Right lobe of liver (tissue), 6 donors: ENCODE measurements at regions not wholly inside any gene's neighbourhood (a gene's known extent, or its start where the extent isn't known, plus 50 kb on each side); places are given as distances from the start of the nearest gene placed in this dataset.

Experiments used
- ATAC-seq, 4 donors: fragments of 200-7000 bp; cut with Tn5 transposase; one replicate each; pipeline ENCODE4 v1.9.1; 2020; ENCODE audit warnings: mild to moderate bottlenecking in 4 of 4, moderate library complexity in 4 of 4
- DNase-seq, 3 donors: peaks; one replicate each; pipeline ENCODE4 v3.0.0-alpha.2; 2020
- H3K27ac ChIP-seq, 3 donors: fragments of 200-600 bp; one replicate each; pipeline ENCODE4 v1.8.0; 2022
- H3K27me3 ChIP-seq, 2 donors: fragments of 200-600 bp; one replicate each; pipeline ENCODE4 v1.8.0; 2022
- H3K36me3 ChIP-seq, 4 donors: fragments of 200-600 bp; sonication (generic) in 1 of 4; one replicate each; pipeline versions ENCODE4 v1.5.1 to v1.8.0; 2017 to 2022; ENCODE audit warnings: control low read depth in 1 of 4
- H3K4me1 ChIP-seq, 4 donors: fragments of 200-600 bp; sonication (generic) in 1 of 4; one replicate each; pipeline versions ENCODE4 v1.5.1 to v1.8.0; 2017 to 2022; ENCODE audit warnings: control low read depth in 1 of 4
- H3K4me3 ChIP-seq, 3 donors: fragments of 200-600 bp; one replicate each; pipeline ENCODE4 v1.8.0; 2022
- H3K9me3 ChIP-seq, 4 donors: fragments of 200-600 bp; sonication (generic) in 1 of 4; one replicate each; pipeline versions ENCODE4 v1.5.1 to v1.8.0; 2017 to 2022; ENCODE audit warnings: control low read depth in 1 of 4
- CTCF ChIP-seq, 4 donors: fragments of 200-600 bp in 3 of 4; fragments of 450-650 bp in 1 of 4; IDR thresholded peaks; one replicate each; pipeline versions ENCODE4 v1.5.1 to v1.8.0; 2016 to 2022; ENCODE audit warnings: antibody characterized with exemption in 4 of 4, mild to moderate bottlenecking in 2 of 4
- POLR2A ChIP-seq: fragments of 450-650 bp; IDR thresholded peaks from one replicate; pipeline ENCODE4 v1.6.1; 2017; ENCODE audit warnings: antibody characterized with exemption, mild to moderate bottlenecking
- WGBS: methylation state at CpG from one replicate; pipeline ENCODE4 v1.1.6; 2018; ENCODE audit warnings: low coverage, low lambda C conversion rate; ENCODE audit not compliant: insufficient coverage; ENCODE audit errors: missing lambda C conversion rate; 5-methylcytosine and 5-hydroxymethylcytosine counted together
- intact Hi-C, 2 donors: fragments of 100-400 bp; cut with DNase I; formaldehyde crosslinking; loops; one replicate each; pipeline versions ENCODE4 v1.11.2 to v1.14.1; 2022
- donor health status: DM: no; HTN: yes; CAD: no.
- donor health status: DM: no; HTN: no; CAD: no.
- donor health status: DM: no; HTN: no; CAD: no.
- donor health status: DM: no; HTN: yes; CAD: no.
- donor health status: DM: no; HTN: yes; CAD: no.

DNA sequence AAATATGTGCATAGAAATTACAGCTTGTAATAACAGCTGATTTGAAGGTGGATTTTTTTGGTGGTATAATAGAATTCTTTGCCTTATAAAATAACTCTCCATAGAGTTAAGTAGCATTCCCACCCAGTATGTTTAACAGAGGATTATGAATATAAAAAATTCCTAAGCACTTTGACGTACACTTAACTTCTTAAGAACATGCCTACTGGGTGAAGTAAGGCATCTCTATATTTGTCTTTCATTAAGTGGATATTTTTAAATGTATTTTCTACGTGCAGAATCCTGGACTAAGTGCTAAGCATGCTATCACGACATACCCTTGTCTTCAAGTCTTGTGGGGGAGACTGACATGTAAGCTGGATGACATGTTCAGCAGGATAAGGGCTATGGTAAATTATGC, 217.7 kb upstream of the BMPER start:
- no peak overlapping the region for H3K27ac ChIP-seq
- H3K27me3 ChIP-seq, result no peaks in the 10 kb centered on the region
- no peaks in the 10 kb centered on the region for H3K36me3 ChIP-seq
- ATAC-seq (no peak), DNase-seq (no peak)
- H3K4me1 ChIP-seq, result no peaks in the 10 kb centered on the region
- intact Hi-C loops, result no loop called here
- 81% methylated on average over 3 of the region's 3 CpGs for WGBS
- TF ChIP-seq POLR2A (no peak), CTCF (IDR thresholded peaks at IDR 0.05) (no peak)
- no peaks in the 10 kb centered on the region for H3K9me3 ChIP-seq
- no peak overlapping the region for H3K4me3 ChIP-seq

DNA sequence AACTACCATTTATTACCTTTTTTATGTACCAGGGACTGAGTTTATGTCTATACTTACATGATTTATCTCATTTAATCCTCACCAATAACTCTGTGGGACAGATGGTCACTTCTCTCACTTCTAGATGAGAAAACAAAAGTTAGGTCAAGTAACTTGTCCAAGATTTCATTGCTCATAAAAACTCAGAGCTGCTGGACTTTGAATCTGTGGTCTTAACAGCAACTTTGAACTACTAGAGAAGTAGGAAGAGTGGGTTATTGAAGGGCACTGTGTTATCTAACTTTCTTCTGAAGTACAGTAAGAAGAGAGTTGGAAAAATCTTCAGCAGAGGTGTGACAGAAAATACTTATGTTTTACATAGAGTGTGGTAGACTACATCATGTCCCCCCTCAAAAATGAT, 214.2 kb upstream of the BMPER start:
- intact Hi-C loops, result no loop called here
- ATAC-seq, result no peak
- no peaks in the 10 kb centered on the region for H3K9me3 ChIP-seq
- H3K4me1 ChIP-seq, result no peaks in the 10 kb centered on the region
- no peak overlapping the region for H3K27ac ChIP-seq
- H3K36me3 ChIP-seq, result no peaks in the 10 kb centered on the region
- H3K4me3 ChIP-seq, result no peak overlapping the region
- DNase-seq, result no peak
- no peak for TF ChIP-seq CTCF (IDR thresholded peaks at IDR 0.05)
- TF ChIP-seq POLR2A, result no peak
- H3K27me3 ChIP-seq, result no peaks in the 10 kb centered on the region

- TF ChIP-seq CTCF (IDR thresholded peaks at IDR 0.05) (no peak), POLR2A (no peak)
- Histone ChIP-seq H3K4me3 (no peak overlapping the region), H3K27me3 (no peaks in the 10 kb centered on the region), H3K36me3 (no peaks in the 10 kb centered on the region), H3K27ac (no peak overlapping the region), H3K4me1 (no peaks in the 10 kb centered on the region), H3K9me3 (no peaks in the 10 kb centered on the region)
- ATAC-seq (no peak), DNase-seq (no peak)
- intact Hi-C loops, result no loop called here
- 86% methylated on average over 4 of the region's 4 CpGs for WGBS
These were observed 212.4 kb upstream of the BMPER start for GRCh38 chr7:33692956-33693355.

GRCh38 chr7:33694006-33694405, 211.3 kb upstream of the BMPER start:
- H3K36me3 ChIP-seq, result no peaks in the 10 kb centered on the region
- H3K4me1 ChIP-seq, result no peaks in the 10 kb centered on the region
- WGBS, result 28% methylated on average over 2 of the region's 2 CpGs
- intact Hi-C loops, result no loop called here
- no peak overlapping the region for H3K27ac ChIP-seq
- H3K9me3 ChIP-seq, result no peaks in the 10 kb centered on the region
- DNase-seq (no peak), ATAC-seq (no peak)
- H3K4me3 ChIP-seq, result no peak overlapping the region
- TF ChIP-seq CTCF (IDR thresholded peaks at IDR 0.05), result no peak
- TF ChIP-seq POLR2A, result no peak
- H3K27me3 ChIP-seq, result no peaks in the 10 kb centered on the region

GRCh38 chr7:33697616-33698015, 207.7 kb upstream of the BMPER start:
- WGBS, result 40% methylated on average over 3 of the region's 3 CpGs
- ATAC-seq (no peak), DNase-seq (no peak)
- intact Hi-C loops, result no loop called here
- no peak overlapping the region for H3K4me3 ChIP-seq
- no peak for TF ChIP-seq POLR2A
- TF ChIP-seq CTCF (IDR thresholded peaks at IDR 0.05), result no peak
- H3K4me1 ChIP-seq, result no peaks in the 10 kb centered on the region
- peaks cover 0 to 5% (median 0%) of the 10 kb centered on the region in 4 donors for H3K9me3 ChIP-seq
- H3K36me3 ChIP-seq, result no peaks in the 10 kb centered on the region
- no peaks in the 10 kb centered on the region for H3K27me3 ChIP-seq
- H3K27ac ChIP-seq, result no peak overlapping the region
